Liver (tissue), 3 donors: ENCODE measurements at regions not wholly inside any gene's neighbourhood (a gene's known extent, or its start where the extent isn't known, plus 50 kb on each side); places are given as distances from the start of the nearest gene placed in this dataset.

Experiments
- CTCF ChIP-seq: fragments of 150-350 bp; IDR thresholded peaks from 2 replicates; pipeline ENCODE4 v1.5.1; 2017; ENCODE audit warnings: improper control_type of control experiment, low read depth, low read length; ENCODE audit not compliant: missing input control
- MAX ChIP-seq: IDR thresholded peaks from 2 replicates; pipeline ENCODE4 v1.6.1; 2016; ENCODE audit warnings: antibody characterized with exemption
- REST ChIP-seq: IDR thresholded peaks from 2 replicates; pipeline ENCODE4 v1.6.1; 2016; ENCODE audit warnings: antibody characterized with exemption, mild to moderate bottlenecking
- RXRA ChIP-seq, 2 donors: IDR thresholded peaks; 2 replicates each; pipeline ENCODE4 v1.6.1; 2017 to 2018; ENCODE audit warnings: antibody characterized with exemption in 2 of 2, mild to moderate bottlenecking in 1 of 2
- TAF1 ChIP-seq: conservative IDR thresholded peaks from 2 replicates; pipeline ENCODE4 v1.6.1; 2016; ENCODE audit warnings: antibody characterized with exemption, mild to moderate bottlenecking
- YY1 ChIP-seq: IDR thresholded peaks from 2 replicates; pipeline ENCODE4 v1.6.1; 2016; ENCODE audit warnings: antibody characterized with exemption, mild to moderate bottlenecking
- donor health status: healthy.
- donor health status: healthy.

- TF ChIP-seq CTCF = no peak
- TF ChIP-seq RXRA (IDR thresholded peaks at IDR 0.05) = no peak
- no peak for TF ChIP-seq YY1
- TF ChIP-seq REST = no peak
- TF ChIP-seq MAX = no peak
- TF ChIP-seq TAF1 = no peak
Observed at GRCh38 chr12:31222620-31223222, 103.2 kb downstream of the SINHCAF start.
